ENCODE measurements at regions not wholly inside any gene's neighbourhood (a gene's known extent, or its start where the extent isn't known, plus 50 kb on each side); places are given as distances from the start of the nearest gene placed in this dataset.

DNA sequence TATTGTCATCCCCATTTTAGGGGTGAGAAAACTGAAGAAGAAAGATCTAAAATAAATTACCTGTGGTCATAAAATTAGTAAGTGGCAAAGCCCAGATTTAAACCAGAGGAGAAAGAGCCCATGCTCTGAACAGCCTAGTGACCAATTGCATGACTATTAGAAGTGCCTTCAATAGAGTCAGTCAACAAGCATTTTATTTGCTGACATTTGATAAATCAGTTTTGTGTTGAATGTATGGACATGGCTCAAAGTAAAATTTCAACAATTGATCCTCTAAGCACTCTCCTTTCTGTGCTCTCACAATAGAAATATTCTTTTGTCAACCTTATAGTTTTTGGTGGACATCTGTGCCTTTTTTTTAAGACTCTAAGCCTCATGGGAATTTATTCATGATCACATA lies 572.9 kb upstream of the SOX9 start:
- TF ChIP-seq EP300 (IDR thresholded peaks at IDR 0.05; ENCODE audit: borderline replicate concordance), result no peak
- no peak for TF ChIP-seq TEAD4 (IDR thresholded peaks at IDR 0.05)
- TF ChIP-seq YY1 (IDR thresholded peaks at IDR 0.05; ENCODE audit: low read depth), result no peak
- no peak for TF ChIP-seq NFIC (IDR thresholded peaks at IDR 0.05)
- no peak for TF ChIP-seq CEBPB (IDR thresholded peaks at IDR 0.05)
- TF ChIP-seq TCF12 (IDR thresholded peaks at IDR 0.05; ENCODE audit: low read depth), result no peak
- TF ChIP-seq RAD21 (IDR thresholded peaks at IDR 0.05; ENCODE audit: low read depth), result no peak
- TF ChIP-seq, protein P1, sequence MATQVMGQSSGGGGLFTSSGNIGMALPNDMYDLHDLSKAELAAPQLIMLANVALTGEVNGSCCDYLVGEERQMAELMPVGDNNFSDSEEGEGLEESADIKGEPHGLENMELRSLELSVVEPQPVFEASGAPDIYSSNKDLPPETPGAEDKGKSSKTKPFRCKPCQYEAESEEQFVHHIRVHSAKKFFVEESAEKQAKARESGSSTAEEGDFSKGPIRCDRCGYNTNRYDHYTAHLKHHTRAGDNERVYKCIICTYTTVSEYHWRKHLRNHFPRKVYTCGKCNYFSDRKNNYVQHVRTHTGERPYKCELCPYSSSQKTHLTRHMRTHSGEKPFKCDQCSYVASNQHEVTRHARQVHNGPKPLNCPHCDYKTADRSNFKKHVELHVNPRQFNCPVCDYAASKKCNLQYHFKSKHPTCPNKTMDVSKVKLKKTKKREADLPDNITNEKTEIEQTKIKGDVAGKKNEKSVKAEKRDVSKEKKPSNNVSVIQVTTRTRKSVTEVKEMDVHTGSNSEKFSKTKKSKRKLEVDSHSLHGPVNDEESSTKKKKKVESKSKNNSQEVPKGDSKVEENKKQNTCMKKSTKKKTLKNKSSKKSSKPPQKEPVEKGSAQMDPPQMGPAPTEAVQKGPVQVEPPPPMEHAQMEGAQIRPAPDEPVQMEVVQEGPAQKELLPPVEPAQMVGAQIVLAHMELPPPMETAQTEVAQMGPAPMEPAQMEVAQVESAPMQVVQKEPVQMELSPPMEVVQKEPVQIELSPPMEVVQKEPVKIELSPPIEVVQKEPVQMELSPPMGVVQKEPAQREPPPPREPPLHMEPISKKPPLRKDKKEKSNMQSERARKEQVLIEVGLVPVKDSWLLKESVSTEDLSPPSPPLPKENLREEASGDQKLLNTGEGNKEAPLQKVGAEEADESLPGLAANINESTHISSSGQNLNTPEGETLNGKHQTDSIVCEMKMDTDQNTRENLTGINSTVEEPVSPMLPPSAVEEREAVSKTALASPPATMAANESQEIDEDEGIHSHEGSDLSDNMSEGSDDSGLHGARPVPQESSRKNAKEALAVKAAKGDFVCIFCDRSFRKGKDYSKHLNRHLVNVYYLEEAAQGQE (IDR thresholded peaks at IDR 0.05; ENCODE audit: low read depth), result no peak
- TF ChIP-seq TAF1 (IDR thresholded peaks at IDR 0.05; ENCODE audit: low read depth), result no peak
- TF ChIP-seq CREB1 (IDR thresholded peaks at IDR 0.05; ENCODE audit: low read depth), result no peak
- TF ChIP-seq, protein P2, sequence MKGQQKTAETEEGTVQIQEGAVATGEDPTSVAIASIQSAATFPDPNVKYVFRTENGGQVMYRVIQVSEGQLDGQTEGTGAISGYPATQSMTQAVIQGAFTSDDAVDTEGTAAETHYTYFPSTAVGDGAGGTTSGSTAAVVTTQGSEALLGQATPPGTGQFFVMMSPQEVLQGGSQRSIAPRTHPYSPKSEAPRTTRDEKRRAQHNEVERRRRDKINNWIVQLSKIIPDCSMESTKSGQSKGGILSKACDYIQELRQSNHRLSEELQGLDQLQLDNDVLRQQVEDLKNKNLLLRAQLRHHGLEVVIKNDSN (IDR thresholded peaks at IDR 0.05), result no peak
- no peak for TF ChIP-seq ZBTB7A (IDR thresholded peaks at IDR 0.05; ENCODE audit: low read depth)
- TF ChIP-seq, protein P3, sequence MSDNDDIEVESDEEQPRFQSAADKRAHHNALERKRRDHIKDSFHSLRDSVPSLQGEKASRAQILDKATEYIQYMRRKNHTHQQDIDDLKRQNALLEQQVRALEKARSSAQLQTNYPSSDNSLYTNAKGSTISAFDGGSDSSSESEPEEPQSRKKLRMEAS (IDR thresholded peaks at IDR 0.05), result no peak
